Vagina (tissue), 2 donors: ENCODE measurements at regions not wholly inside any gene's neighbourhood (a gene's known extent, or its start where the extent isn't known, plus 50 kb on each side); places are given as distances from the start of the nearest gene placed in this dataset.

Experiments used
- POLR2A ChIP-seq, 2 donors: fragments of 450-650 bp; IDR thresholded peaks; one replicate each; pipeline ENCODE4 v1.6.1; 2017; ENCODE audit warnings: antibody characterized with exemption in 2 of 2, mild to moderate bottlenecking in 2 of 2, moderate library complexity in 2 of 2
- POLR2AphosphoS5 ChIP-seq, 2 donors: sonication (generic); formaldehyde crosslinking; IDR thresholded peaks; one replicate each; pipeline ENCODE4 v1.9.0; 2017; ENCODE audit warnings: antibody characterized with exemption in 2 of 2, mild to moderate bottlenecking in 2 of 2, low read depth in 1 of 2; ENCODE audit not compliant: insufficient read depth in 1 of 2
- TF ChIP-seq, protein P1 (sequence below), 3 experiments: fragments of 450-650 bp in 2 of 3; fragments of 200-600 bp in 1 of 3; sonication (generic) in 1 of 3; IDR thresholded peaks; one replicate each; pipeline ENCODE4 v1.5.1; 2017 to 2019; ENCODE audit warnings: antibody characterized with exemption in 3 of 3, mild to moderate bottlenecking in 2 of 3, moderate library complexity in 2 of 3

DNA sequence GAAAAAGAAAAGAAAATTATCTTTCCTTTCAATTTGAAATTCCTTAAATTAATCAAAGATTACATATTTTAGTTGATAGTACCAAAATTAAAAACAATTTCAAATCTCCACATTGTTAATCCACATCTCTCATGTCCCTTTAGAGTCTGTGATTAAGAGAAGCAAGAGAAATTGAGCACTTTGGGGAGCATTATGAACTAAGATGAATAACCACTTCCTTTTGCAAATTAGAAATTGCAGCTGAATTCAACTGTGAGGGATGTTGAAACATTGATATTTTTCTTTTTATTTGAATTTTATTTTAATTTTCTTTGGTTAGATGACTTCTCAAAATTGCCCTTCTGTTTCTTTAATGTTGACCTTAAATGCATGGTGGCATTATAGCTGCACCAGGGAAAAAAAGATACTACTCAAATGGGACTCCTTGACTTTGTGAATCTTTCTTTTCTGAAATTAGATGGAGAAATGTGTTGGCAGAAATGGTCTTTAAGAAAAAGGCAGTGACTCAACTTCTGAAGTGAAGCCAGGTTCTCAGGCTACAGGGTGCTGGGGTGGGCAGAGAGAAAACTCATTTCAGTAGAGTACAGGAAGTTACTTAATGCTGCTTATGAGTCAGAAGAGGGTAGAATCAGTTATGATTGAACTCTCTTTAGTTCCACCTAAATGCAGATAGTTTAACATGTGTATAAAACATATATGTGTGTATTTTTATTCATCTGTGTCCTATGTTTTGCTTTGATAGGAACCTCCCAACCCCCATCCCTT is 92.0 kb upstream of the TNIP3 start:
- TF ChIP-seq POLR2AphosphoS5 (IDR thresholded peaks at IDR 0.05; ENCODE audit: insufficient read depth in 1 of 2, low read depth in 1 of 2) (no peak), POLR2A (IDR thresholded peaks at IDR 0.05) (no peak)
- TF ChIP-seq, protein P1, sequence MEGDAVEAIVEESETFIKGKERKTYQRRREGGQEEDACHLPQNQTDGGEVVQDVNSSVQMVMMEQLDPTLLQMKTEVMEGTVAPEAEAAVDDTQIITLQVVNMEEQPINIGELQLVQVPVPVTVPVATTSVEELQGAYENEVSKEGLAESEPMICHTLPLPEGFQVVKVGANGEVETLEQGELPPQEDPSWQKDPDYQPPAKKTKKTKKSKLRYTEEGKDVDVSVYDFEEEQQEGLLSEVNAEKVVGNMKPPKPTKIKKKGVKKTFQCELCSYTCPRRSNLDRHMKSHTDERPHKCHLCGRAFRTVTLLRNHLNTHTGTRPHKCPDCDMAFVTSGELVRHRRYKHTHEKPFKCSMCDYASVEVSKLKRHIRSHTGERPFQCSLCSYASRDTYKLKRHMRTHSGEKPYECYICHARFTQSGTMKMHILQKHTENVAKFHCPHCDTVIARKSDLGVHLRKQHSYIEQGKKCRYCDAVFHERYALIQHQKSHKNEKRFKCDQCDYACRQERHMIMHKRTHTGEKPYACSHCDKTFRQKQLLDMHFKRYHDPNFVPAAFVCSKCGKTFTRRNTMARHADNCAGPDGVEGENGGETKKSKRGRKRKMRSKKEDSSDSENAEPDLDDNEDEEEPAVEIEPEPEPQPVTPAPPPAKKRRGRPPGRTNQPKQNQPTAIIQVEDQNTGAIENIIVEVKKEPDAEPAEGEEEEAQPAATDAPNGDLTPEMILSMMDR (IDR thresholded peaks at IDR 0.05): no peak
